GM23338 (cell line): ENCODE measurements at regions not wholly inside any gene's neighbourhood (a gene's known extent, or its start where the extent isn't known, plus 50 kb on each side); places are given as distances from the start of the nearest gene placed in this dataset.

Experiments used
- EZH2 ChIP-seq: fragments of 200-600 bp; sonication (generic); IDR thresholded peaks from one replicate; pipeline ENCODE4 v1.8.0; 2017; ENCODE audit warnings: antibody characterized with exemption, mild to moderate bottlenecking, low read depth; ENCODE audit not compliant: unreplicated experiment
- EZH2phosphoT487 ChIP-seq: fragments of 200-600 bp; sonication (generic); IDR thresholded peaks from one replicate; pipeline ENCODE4 v1.8.1; 2018; ENCODE audit warnings: antibody characterized with exemption; ENCODE audit not compliant: unreplicated experiment
- POLR2AphosphoS5 ChIP-seq: IDR thresholded peaks from 2 replicates; pipeline ENCODE4 v1.6.1; 2016; ENCODE audit warnings: antibody characterized with exemption, low read depth
- TF ChIP-seq, protein P1 (sequence below), 2 experiments: fragments of 200-600 bp in 1 of 2; sonication (generic) in 1 of 2; conservative IDR thresholded peaks; 2 replicates each; pipeline versions ENCODE4 v1.5.1 to v1.6.1; 2016 to 2017; ENCODE audit warnings: antibody characterized with exemption in 2 of 2, low read depth in 2 of 2, mild to moderate bottlenecking in 2 of 2, moderate library complexity in 1 of 2

DNA sequence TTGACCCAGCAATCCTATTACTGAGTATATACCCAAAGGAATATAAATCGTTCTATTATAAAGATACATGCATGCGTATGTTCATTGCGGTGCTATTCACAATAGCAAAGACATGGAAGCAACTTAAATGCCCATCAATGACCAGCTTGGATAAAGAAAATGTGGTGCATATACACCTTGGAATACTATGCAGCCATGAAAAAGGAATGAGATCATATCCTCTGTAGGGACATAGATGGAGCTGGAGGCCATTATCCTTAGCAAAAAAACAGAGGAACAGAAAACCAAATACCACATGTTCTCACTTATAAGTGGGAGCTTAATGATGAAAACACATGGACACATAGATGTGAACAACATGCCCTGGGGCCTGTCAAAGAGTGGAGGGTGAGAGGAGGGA is 124.1 kb upstream of the AFF2 start:
- TF ChIP-seq POLR2AphosphoS5 (no peak), EZH2 (no peak), EZH2phosphoT487 (no peak)
- TF ChIP-seq, protein P1, sequence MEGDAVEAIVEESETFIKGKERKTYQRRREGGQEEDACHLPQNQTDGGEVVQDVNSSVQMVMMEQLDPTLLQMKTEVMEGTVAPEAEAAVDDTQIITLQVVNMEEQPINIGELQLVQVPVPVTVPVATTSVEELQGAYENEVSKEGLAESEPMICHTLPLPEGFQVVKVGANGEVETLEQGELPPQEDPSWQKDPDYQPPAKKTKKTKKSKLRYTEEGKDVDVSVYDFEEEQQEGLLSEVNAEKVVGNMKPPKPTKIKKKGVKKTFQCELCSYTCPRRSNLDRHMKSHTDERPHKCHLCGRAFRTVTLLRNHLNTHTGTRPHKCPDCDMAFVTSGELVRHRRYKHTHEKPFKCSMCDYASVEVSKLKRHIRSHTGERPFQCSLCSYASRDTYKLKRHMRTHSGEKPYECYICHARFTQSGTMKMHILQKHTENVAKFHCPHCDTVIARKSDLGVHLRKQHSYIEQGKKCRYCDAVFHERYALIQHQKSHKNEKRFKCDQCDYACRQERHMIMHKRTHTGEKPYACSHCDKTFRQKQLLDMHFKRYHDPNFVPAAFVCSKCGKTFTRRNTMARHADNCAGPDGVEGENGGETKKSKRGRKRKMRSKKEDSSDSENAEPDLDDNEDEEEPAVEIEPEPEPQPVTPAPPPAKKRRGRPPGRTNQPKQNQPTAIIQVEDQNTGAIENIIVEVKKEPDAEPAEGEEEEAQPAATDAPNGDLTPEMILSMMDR (conservative IDR thresholded peaks at IDR 0.05; ENCODE audit: low read depth in 2 of 2), result no peak
